ENCODE measurements at regions not wholly inside any gene's neighbourhood (a gene's known extent, or its start where the extent isn't known, plus 50 kb on each side); places are given as distances from the start of the nearest gene placed in this dataset.

GRCh38 chr13:84263354-84264069 is 381.2 kb upstream of the SLITRK1 start:
- TF ChIP-seq CTCF (conservative IDR thresholded peaks at IDR 0.05; ENCODE audit: low read length) (no peak), EZH2phosphoT487 (IDR thresholded peaks at IDR 0.05; ENCODE audit: borderline replicate concordance) (no peak)
